A549 (cell line): ENCODE measurements at regions not wholly inside any gene's neighbourhood (a gene's known extent, or its start where the extent isn't known, plus 50 kb on each side); places are given as distances from the start of the nearest gene placed in this dataset.

Source experiments
- CBX2 ChIP-seq: fragments of 200-600 bp; sonication (generic); IDR thresholded peaks from 2 replicates; pipeline ENCODE4 v1.6.1; 2016; ENCODE audit warnings: low read depth, mild to moderate bottlenecking, borderline replicate concordance
- CHD2 ChIP-seq: fragments of 150-350 bp; IDR thresholded peaks from 2 replicates; pipeline ENCODE4 v1.6.1; 2014; ENCODE audit warnings: low read length; ENCODE audit not compliant: partially characterized antibody
- CHD4 ChIP-seq: fragments of 200-600 bp; sonication (generic); IDR thresholded peaks from 2 replicates; pipeline ENCODE4 v1.6.1; 2016; ENCODE audit warnings: antibody characterized with exemption, mild to moderate bottlenecking, borderline replicate concordance
- CTCF ChIP-seq: fragments of >200 bp; sonication (Bioruptor Twin); formaldehyde crosslinking; IDR thresholded peaks from 3 replicates; pipeline ENCODE4 v1.5.1; 2016
- EP300 ChIP-seq, 2 experiments: fragments of >200 bp; sonication (Bioruptor Twin); formaldehyde crosslinking; IDR thresholded peaks; 2 replicates in 1 of 2; 3 replicates in 1 of 2; pipeline ENCODE4 v1.6.1; 2016 to 2017
- GATA3 ChIP-seq: IDR thresholded peaks from 2 replicates; pipeline ENCODE4 v1.6.1; 2012; ENCODE audit warnings: borderline replicate concordance
- PBX3 ChIP-seq: IDR thresholded peaks from 2 replicates; pipeline ENCODE4 v1.6.1; 2012
- POLR2A ChIP-seq: IDR thresholded peaks from 2 replicates; pipeline ENCODE4 v1.6.1; 2012; ENCODE audit warnings: mild to moderate bottlenecking, low read length
- RAD21 ChIP-seq, 2 experiments: fragments of >200 bp in 1 of 2; sonication (Bioruptor Twin) in 1 of 2; formaldehyde crosslinking in 1 of 2; IDR thresholded peaks in 1 of 2; conservative IDR thresholded peaks in 1 of 2; 2 replicates in 1 of 2; 3 replicates in 1 of 2; pipeline ENCODE4 v1.6.1; 2012 to 2018; ENCODE audit warnings: inconsistent platforms in 1 of 2
- SMC3 ChIP-seq: fragments of >200 bp; sonication (Bioruptor Twin); formaldehyde crosslinking; IDR thresholded peaks from 3 replicates; pipeline ENCODE4 v1.6.1; 2018; ENCODE audit warnings: inconsistent platforms
- USF2 ChIP-seq: fragments of 450-650 bp; IDR thresholded peaks from 2 replicates; pipeline ENCODE4 v1.6.1; 2014; ENCODE audit warnings: antibody characterized with exemption
- ZFP36 ChIP-seq: fragments of 450-650 bp; IDR thresholded peaks from 2 replicates; pipeline ENCODE4 v1.6.1; 2014; ENCODE audit warnings: borderline replicate concordance; ENCODE audit not compliant: partially characterized antibody

- TF ChIP-seq RAD21 (conservative IDR thresholded peaks at IDR 0.05 in 1 of 2, IDR thresholded peaks at IDR 0.05 in 1 of 2) (no peak), POLR2A (no peak), CTCF (no peak), CBX2 (no peak), USF2 (no peak), ZFP36 (no peak), SMC3 (no peak), PBX3 (no peak), CHD4 (no peak), GATA3 (no peak), CHD2 (no peak), EP300 (IDR thresholded peaks at IDR 0.05) (no peak)
Observed at GRCh38 chr13:47019977-47020376, 123.1 kb upstream of the HTR2A start.
